ENCODE measurements at regions not wholly inside any gene's neighbourhood (a gene's known extent, or its start where the extent isn't known, plus 50 kb on each side); places are given as distances from the start of the nearest gene placed in this dataset.

- TF ChIP-seq CTCF (conservative IDR thresholded peaks at IDR 0.05 in 1 of 2, IDR thresholded peaks at IDR 0.05 in 1 of 2; ENCODE audit: low read depth in 1 of 2, low read length in 2 of 2) (no peak), EZH2 (IDR thresholded peaks at IDR 0.05; ENCODE audit: low read length, missing control alignments) (no peak)
Measured at GRCh38 chr16:22633280-22633679, 122.6 kb downstream of the NPIPB5 start.
